ENCODE measurements at regions not wholly inside any gene's neighbourhood (a gene's known extent, or its start where the extent isn't known, plus 50 kb on each side); places are given as distances from the start of the nearest gene placed in this dataset.

DNA sequence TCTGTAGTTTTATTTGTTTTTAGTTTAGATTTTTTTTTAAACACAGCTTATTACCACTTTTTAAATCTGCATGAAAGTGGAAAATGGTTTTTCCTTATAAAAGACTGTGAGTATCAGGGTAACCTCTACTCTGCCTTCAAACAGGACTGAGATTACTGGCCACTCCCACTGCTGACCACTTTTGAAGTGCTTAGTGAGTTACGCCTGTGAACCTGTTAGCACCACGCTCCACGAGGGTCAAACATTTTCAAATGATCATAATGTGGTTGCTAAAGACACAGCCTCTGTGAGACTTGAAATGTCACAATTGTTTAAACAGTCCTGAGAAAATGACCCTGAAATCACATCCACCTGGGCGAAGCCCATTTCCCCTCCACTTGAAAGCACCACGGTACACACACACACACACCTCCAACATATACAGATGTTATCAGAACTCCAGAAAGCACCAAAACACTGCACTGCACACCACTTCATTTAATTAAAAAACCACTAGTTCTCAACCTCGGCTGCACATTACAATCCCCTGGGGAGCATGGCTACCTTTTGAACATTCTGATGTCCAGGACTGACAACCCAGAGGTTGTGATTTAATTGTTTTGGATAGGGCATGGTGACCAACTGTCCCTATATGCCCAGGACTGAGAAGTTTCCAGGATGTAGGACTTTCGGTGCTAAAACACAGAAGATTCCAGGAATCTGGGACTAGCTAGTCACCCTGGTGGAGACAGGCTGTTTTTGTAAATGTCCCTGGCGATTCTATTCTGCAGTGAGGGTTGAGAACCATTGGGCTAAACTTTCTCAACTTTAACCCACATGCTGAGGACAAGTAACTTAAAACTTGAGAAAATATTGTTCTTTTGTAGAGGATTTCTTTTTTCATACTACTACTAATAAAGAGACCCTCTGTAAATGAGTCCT, 176.4 kb upstream of the MYLIP start:
- no peak overlapping the region for H3K4me3 ChIP-seq (ENCODE audit: low read depth, low read length)
- TF ChIP-seq, protein P1, sequence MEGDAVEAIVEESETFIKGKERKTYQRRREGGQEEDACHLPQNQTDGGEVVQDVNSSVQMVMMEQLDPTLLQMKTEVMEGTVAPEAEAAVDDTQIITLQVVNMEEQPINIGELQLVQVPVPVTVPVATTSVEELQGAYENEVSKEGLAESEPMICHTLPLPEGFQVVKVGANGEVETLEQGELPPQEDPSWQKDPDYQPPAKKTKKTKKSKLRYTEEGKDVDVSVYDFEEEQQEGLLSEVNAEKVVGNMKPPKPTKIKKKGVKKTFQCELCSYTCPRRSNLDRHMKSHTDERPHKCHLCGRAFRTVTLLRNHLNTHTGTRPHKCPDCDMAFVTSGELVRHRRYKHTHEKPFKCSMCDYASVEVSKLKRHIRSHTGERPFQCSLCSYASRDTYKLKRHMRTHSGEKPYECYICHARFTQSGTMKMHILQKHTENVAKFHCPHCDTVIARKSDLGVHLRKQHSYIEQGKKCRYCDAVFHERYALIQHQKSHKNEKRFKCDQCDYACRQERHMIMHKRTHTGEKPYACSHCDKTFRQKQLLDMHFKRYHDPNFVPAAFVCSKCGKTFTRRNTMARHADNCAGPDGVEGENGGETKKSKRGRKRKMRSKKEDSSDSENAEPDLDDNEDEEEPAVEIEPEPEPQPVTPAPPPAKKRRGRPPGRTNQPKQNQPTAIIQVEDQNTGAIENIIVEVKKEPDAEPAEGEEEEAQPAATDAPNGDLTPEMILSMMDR (IDR thresholded peaks at IDR 0.05; ENCODE audit: borderline replicate concordance, insufficient read depth, low read depth, low read length) = no peak

DNA sequence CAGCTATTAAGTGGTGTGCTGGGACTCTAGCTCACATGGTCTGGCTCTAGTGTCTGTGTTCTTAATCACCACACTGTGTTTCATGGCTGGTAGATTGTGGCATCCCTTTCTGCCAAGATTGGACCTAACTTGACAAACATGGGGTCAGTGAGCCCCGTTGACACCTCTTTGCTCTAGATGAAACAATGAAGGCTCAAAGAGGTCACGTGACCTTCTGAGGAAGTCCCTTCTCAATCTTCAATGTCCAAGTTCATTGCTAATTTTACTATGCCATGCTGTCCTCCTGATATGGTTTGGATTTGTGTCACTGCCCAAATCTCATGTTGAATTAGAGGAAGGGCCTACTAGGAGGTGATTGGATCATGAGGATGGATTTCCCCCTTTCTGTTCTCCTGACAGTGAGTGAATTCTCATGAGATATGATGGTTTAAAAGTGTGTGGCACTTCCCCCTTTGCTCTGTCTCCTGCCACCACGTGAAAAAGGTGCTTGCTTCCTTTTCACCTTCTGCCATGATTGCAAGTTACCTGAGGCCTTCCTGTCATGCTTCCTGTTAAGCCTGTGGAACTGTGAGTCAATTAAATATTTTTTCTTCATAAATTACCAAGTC, 177.8 kb upstream of the MYLIP start:
- TF ChIP-seq, protein P1 (IDR thresholded peaks at IDR 0.05; ENCODE audit: borderline replicate concordance, insufficient read depth, low read depth, low read length) = no peak
- no peak overlapping the region for H3K4me3 ChIP-seq (ENCODE audit: low read depth, low read length)

DNA sequence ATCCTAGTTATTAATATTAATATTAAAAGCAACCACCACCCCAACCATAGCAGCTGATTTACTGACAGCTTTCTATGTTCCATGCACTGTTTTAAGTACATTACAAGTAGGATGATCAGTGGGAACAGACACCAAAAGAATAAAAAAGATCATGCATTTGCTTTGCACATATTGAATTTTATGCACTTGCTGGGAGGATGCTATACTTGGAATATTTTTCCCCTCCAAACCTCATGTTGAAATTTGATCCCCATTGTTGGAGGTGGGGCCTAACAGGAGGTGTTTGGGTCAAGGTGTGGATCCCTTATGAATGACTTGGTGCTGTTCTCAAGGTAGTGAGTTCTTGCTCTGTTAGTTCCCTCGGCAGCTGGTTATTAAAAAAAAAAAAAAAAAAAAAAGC, 178.9 kb upstream of the MYLIP start:
- no peak overlapping the region for H3K4me3 ChIP-seq (ENCODE audit: low read depth, low read length)
- TF ChIP-seq, protein P1 (IDR thresholded peaks at IDR 0.05; ENCODE audit: borderline replicate concordance, insufficient read depth, low read depth, low read length) = no peak

DNA sequence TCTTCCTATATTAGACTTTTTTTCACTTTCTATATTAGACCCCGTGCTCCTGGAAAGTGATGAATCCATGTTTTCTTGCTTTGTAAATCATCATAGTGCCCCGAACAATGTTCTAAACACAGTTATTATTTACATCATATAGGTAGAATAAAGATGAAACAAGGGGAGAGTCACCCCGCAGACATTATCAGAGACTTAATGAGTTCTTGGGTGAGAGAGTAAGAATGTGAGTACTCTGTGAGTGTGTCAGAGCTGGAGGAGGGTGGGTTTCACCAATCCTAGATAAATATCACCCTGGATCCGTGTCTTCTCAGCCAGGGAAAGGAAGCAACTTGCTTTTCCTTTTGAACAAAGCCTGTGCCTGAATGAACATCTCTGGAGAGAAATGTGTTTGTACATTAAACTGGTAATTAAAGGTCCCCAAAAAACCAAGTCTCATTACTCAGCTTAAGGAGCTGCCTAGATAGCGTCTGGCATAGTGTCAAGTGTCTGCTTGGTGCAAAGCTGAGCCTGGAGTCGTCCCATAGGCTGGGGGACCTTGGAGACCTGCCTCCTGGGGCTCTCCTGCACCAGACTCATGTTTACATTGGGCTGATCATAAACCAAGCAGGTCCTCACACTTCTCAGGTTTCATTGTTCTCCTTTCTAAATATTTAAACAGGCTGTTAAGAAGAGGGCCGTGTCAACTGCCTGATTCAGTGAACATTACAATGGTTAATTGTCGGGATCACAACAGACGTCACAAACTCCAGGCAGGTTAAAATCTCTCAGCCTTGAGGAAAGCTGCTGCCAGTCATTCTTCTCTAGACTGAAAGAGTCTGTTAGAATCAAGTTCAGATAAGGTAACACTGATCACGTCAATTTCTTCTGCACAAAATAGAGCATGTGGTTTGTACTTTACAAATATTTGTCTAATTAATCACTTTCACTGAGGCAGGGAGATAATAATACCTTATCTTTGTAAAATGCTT, 179.7 kb upstream of the MYLIP start:
- no peak overlapping the region for H3K4me3 ChIP-seq (ENCODE audit: low read depth, low read length)
- TF ChIP-seq, protein P1 (IDR thresholded peaks at IDR 0.05; ENCODE audit: borderline replicate concordance, insufficient read depth, low read depth, low read length) = no peak

DNA sequence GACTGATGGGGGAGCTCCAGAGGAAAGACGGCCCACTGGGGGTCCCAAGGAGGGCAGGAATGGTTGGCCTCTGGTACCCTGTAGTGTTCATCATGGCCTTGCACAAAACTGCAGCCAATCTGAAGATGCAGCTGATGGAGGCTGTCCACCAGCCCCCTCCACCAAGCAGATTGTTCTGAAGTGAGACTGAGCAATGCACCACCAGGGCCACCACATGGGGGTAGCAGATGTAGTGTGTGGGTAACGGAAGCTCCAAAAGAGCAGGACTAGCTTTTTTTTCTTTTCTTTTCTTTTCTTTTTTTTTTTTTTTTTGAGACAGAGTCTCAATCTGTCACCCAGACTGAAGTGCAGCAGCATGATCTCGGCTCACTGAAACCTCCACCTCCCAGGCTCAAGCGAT, 181.0 kb upstream of the MYLIP start:
- TF ChIP-seq, protein P1 (IDR thresholded peaks at IDR 0.05; ENCODE audit: borderline replicate concordance, insufficient read depth, low read depth, low read length) = no peak
- no peak overlapping the region for H3K4me3 ChIP-seq (ENCODE audit: low read depth, low read length)

DNA sequence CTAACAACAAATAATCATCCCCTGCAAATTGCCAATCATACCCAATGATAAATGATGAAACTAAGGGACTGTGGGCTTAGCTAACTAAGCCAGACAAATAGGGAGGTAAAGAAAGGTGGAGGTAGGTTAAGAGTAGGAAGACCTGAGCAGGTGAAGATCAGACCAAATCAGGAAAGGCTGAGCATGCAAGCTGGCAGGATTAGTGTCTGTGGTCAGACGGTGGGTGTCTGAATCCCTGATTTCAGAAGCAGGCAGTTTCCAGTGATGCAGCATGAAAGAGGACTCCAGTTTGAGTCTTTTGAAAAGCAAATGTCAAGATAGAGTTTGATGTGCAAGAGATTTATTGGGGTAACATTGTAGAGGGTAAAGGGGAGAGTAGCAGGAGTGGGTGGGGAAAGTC, 181.4 kb upstream of the MYLIP start:
- TF ChIP-seq, protein P1 (IDR thresholded peaks at IDR 0.05; ENCODE audit: borderline replicate concordance, insufficient read depth, low read depth, low read length) = no peak
- H3K4me3 ChIP-seq (ENCODE audit: low read depth, low read length) = no peak overlapping the region

Measured in GM12875 (cell line).